ENCODE measurements at regions not wholly inside any gene's neighbourhood (a gene's known extent, or its start where the extent isn't known, plus 50 kb on each side); places are given as distances from the start of the nearest gene placed in this dataset.

DNA sequence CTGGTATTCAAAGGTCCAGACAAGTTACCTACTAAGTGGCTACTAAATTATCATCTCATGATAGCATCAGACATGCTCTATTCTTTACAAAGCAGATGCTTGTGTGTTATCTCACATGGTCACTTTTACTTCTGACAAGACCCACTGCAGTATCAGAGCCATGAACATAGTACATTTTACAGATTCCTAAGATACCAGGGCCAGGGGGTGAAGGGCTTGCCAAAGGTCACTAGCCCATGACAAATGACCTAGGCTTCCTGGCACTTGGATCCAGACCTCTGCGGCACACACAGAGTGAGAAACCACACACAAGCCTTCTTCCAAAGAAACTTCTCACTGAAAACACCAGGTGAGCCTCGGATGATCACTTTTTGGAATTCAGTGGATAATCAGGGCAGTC, 446.8 kb downstream of the EIPR1 start:
- no peak for DNase-seq (ENCODE audit: low read depth, low spot score)

DNA sequence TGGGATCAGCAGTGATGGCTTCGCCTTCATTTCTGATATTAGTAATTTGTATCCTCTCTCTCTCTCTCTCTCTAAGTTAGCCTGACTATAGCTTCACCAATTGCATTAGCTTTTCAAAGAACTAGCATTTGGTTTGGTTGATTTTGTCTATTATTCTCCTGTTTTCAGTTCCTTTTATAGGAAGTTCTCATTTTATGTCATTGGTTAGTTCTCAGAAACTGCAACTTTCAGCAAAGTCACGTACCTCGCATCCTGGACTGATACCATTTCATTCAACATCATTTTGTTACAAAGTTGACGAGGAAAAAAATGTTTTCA, 450.8 kb downstream of the EIPR1 start:
- no peak for DNase-seq (ENCODE audit: low read depth, low spot score)

DNA sequence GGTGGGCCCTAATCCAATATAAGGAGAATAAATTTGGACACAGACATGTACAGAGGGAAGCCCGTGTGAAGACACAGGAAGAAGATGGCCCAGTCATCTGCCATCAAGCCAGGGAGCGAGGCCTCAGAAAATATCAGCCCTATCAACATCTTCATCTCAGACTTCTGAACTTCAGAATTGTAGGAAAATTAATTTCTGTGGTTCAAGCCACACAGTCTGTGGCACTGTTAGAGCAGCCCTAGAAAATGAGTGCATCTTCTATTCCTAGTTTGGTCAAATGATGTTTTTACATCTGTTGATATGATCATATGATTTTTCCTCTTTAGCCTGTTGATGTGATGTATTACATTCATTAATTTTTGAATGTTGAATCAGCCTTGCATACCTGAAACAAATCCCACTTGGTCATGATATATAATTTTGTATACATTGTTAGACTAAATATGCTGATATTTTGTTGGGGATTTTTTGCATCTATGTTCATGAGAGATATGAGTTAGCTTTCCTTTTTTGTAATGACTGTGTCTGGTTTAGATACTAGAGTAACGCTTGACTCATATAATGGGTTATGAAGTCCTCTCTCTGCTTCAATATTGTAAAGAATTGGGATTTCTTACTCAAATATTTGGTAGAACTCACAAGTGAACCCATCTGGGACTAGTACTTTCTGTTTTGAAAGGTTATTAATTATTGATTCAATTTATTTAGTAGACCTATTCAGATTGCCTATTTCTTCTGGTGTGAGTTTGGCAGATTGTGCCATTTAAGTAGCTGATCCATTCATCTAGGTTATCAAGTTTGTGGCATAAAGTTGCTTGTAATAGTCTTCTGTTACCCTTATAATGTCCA, 451.4 kb downstream of the EIPR1 start:
- DNase-seq (ENCODE audit: low read depth, low spot score), result no peak

DNA sequence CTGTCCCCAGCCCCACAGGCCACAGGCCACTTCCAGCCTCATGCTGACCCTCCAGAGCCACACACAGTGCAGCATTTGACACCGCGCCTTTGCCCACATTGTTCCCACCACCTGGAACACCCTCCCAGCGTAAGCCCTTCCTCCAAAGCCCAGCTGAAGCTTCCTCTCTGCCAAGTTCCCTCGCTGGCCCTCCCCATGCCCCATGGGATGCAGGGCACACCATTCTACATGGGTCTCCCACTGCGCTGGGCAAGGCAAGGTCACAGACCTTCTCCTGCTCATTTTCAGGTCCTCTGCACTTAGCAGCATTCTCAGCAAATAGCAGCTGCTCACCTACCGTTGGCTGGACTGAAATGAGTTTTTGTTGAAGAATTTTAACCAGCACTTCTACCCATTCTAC, 455.5 kb downstream of the EIPR1 start:
- no peak for DNase-seq (ENCODE audit: low read depth, low spot score)

DNA sequence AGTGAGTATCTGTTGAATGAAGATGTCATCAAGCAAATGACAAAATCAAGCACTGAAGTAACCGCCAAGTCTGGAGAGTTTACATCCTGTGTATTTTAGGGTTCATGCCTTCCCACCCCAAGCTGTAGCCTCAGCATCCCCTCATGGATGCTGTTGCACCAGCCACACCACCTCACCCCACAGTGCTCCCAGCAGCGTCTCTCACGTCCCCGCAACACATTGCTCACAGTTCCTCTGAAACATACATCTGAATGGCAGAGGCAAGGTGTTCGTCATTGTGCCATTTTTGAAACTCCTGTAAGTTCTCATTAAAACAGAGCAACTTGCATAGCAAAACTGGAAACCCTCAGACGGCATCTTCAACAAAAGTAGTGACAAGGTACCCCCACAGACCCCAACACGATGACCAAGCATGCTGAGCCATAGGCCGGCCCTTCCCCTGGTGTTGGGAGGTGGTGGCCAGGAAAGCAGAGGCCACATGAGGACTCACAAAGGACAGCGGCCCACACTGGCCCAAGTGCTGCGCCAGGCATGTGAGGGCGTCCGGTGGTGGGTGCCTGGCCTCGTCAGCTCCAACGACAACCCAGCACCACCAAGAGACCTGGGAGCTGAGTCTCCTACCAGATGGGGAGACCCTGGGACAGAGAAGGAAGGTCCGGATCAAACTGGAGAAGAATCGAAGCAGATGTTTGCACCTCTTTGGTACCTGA, 456.5 kb downstream of the EIPR1 start:
- no peak for DNase-seq (ENCODE audit: low read depth, low spot score)

DNA sequence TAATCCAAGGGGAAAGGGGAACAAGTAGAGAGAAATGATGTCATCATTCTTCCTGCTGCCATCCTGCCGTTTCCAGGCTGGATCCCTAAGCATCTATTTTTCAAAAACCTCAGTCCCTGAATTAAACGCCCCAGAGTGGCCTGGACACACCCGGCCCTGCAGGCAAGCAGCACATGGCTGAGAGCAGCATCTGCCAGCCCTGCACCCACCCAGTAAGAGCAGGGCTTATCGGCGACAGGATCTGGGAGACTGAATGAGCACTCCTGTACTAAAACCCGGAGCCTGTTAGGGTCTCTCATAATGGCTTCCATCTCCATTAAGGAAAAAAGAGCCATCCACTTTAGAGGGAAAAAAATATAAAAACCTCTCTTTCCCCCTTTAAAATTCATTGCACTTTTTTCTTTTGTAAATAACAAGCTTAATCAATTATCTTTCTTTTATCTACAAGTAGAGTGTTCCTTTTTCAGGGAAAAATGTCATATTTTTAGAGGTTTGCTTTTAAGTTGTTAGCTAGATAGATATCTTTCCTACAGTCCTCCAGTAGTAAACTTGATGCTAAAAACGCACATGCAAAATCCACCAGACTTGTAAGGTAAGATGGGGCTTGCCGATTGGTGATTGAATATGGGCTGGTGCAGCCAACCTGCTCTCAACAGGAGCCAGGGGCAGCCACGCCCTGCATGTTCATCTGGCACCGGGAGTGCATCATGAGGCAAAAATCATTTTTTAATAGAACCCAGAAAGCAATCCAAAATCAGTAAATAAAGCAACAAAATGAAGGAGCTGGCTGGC, 457.8 kb downstream of the EIPR1 start:
- no peak for DNase-seq (ENCODE audit: low read depth, low spot score)

DNA sequence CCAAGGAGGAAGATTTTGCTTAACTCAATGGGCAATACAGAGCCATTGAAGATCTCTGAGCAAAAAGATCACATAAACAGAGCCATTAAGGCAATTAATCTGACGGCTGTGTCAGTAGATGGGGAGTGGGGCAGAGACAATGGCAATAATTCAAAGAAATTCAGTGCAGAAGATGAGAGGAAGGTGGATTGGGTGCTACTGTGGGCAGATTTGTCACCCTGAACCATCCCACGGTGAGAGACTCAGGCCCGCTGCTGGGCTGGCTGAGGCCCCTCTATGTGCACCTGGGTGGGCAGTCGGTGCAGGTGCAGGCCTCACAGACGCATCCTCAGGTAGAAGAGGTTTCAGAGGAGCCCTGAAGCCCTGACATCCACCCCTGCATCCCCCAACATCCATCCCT, 458.6 kb downstream of the EIPR1 start:
- no peak for DNase-seq (ENCODE audit: low read depth, low spot score)

DNA sequence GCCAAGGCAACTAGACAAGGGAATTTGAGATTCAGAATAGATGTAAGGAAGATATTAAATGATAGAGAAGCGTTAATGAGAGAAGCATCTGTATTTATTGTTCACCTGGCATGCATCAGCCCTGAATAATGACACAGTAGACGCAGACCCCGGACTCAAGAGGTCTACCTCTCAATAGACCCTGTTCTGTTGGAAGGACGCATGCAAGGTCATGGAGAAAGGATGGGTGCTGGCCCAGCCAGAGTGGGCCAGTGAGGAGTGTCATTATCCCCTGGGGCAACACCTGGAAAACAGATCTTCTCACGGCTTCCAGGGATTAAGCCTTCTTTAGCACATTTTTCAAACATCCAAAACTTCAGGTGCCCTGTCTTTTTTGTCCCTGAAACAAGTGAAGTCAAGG, 461.0 kb downstream of the EIPR1 start:
- DNase-seq (ENCODE audit: low read depth, low spot score), result no peak

DNA sequence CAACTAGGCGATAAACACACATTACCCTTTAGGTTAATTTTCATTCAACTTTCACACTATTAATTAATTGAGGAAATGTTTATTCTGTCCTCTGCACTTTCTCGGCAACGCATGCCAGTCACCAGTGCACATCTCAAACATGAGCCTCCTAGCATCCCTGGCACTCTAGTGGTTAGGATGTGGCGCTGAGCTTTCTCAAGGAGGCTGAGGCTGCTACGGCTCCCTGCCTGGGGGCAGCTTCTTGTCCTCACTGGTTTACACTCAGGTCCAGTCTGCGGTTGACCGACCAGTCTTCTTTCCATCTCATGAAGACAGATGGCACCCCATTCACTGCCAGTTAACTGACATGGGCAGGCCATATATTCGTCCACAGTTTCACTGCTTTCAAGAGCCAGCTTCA, 463.4 kb downstream of the EIPR1 start:
- no peak for DNase-seq (ENCODE audit: low read depth, low spot score)

DNA sequence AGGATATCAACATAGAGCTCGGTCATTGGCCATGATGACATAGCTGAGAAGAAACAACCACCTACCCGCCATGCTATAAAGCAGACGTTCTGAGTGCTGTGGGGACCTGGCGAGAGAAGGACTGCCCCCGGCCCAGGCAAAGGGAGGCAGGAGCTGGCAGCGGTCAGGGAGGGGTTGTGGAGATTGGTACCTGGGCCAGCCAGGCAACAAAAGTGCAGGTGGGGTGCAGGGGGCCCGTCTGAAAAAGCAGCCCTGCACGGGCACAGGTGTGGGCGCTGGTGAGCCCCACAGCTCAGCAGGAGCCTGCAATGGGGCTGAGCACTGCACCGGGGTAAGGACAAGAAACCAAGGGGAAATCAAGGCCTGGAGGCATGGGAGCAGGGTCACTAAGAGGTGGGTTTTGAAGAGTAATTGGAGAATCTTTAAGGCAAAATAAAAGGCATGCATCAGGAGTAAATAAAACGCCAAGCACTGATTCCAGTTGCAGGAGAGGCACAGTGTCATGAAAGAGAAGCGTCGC, 464.0 kb downstream of the EIPR1 start:
- no peak for DNase-seq (ENCODE audit: low read depth, low spot score)

DNA sequence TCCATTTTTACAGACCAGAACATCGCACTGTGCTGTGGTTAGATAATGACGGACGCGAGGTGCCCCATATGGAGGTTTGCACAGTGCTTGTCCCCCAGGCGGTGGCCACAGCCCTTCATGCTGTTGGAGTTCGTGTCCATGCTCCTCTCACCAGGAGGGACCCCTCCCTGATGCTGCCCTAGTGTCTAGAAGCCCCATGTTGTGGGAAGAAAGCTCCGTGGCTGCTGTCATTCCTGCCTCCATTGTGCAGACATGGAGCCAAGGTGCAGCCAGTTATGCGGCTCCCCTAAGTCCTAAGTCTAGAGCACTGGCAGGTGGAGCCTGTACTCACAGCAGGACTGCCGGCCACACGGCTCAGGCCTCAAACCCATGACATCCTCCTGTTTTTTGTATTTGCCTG, 464.9 kb downstream of the EIPR1 start:
- DNase-seq (ENCODE audit: low read depth, low spot score), result no peak

DNA sequence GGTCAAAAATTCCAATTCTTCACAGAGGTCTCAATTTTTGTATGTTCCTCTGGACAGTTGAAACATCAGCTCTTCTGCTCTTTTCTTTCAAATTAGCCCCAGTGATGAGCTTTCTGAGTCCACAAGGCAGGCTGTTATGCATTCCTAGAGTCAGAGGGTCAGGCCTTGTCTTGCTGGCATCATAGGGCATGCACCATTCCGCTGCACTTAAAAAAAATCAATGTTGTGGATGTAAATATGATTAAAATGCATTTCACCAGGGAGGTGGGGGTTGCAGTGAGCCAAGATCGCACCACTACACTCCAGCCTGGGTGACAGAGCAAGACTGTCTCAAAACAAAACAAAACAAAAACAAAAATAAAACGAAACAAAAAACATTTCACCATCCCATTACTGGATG, 465.3 kb downstream of the EIPR1 start:
- no peak for DNase-seq (ENCODE audit: low read depth, low spot score)

DNA sequence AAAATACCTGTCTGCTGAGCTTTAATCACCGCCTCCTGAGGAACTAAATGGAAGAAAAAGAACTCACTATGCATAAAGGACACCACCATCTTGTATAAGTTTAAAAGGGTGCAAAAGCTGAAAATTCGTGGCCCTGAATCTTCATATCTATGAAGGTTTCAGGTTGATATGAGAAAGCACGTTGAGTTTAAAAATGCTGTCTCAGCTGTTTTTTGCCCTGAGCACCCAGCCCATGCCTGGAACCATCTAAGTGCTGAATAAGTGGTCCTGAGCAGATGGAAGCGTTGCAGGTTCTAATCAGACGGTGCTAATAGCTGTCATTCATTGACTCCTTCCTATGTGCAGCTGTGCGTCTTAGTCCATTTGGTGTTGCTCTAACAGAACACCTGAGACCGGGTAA, 467.4 kb downstream of the EIPR1 start:
- no peak for DNase-seq (ENCODE audit: low read depth, low spot score)

DNA sequence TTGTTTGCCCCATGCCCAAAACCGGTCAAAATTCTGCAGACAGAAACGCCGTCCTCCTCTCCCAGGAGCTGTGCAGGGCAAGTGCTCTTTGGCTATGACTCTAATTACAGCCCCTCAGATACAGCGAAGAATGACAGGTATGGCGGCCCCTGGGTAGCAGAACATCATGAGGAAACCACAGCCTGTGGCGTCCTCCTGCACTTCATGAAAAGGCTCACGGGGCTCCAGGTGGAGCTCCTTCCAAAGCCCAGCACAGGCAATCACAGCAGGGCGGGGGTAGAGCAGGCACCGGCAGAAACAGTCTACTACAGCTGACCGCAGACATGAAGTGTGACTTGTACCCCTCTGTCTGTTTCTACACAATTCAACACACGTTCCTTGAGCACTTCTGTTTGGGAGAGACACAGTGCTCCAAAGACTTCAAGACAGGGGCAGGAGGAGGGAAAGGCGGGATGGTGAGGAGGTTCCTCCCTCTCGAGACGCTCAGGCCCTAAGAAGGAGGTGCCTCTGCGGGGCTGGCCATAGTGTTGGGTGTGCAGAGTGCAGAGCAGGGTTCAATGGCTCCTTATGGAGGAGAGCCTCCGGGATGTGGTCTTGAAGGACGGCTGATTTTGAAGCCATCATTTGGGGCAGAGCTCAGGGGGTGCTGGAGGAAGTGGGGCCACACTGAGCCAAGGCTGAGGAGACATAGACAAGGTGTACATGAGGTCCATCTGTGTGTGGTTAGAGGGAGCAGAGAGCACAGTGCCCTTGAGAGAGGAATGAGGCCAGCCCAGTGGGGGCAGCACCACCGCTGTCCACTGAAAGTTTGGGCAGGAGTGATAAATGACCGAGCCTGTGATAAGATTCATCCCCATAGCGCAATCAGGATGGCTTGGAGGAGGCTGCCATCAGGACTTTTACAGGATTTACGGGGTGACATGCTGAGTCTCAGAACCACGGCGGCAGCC, 468.3 kb downstream of the EIPR1 start:
- no peak for DNase-seq (ENCODE audit: low read depth, low spot score)

DNA sequence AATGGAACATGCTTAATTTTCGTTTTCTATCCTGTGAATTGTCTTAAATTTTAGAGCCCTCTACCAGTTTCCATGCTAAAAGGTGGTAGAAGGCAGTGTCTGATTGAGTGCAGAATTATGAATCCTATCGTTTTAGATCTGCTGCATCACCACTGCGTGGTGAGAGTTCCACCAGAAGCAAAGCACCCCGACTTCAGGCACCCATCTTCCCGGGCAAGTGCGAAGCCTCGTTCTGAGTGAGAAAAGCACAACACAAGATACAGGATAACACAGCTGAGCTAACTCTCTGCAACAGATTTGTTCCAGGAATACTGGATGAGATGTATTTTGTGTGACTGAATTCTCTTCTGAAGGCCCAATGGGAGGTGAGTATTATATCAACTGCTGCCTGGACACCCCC, 471.5 kb downstream of the EIPR1 start:
- no peak for DNase-seq (ENCODE audit: low read depth, low spot score)

DNA sequence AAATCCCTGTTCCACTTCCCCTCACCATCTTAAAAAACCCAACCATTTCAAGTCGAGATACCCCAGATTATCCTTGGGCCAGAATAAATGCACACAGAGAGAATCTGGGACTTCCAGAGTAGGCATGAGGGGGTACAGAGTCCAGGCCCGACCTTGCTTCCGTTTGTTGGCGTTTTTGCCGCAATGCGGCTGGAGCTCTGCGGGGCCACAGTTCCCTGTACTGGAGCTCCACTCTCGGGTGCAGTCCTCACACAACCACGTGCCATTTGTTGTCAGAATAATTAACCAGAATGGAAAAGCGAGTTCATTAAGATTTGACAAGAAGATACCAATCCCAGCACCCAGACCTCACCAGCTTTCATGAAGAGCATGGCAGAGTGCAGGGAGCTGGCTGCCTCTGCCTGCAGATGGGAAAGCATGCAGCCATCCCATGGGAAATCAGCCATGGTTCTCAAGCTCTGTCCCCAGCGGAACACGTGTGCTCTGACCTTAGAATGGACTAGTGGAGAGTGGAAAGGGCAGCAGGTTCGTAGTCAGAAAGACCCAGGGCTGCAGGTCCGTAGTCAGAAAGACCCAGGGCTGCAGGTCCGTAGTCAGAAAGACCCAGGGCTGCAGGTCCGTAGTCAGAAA, 472.8 kb downstream of the EIPR1 start:
- no peak for DNase-seq (ENCODE audit: low read depth, low spot score)

DNA sequence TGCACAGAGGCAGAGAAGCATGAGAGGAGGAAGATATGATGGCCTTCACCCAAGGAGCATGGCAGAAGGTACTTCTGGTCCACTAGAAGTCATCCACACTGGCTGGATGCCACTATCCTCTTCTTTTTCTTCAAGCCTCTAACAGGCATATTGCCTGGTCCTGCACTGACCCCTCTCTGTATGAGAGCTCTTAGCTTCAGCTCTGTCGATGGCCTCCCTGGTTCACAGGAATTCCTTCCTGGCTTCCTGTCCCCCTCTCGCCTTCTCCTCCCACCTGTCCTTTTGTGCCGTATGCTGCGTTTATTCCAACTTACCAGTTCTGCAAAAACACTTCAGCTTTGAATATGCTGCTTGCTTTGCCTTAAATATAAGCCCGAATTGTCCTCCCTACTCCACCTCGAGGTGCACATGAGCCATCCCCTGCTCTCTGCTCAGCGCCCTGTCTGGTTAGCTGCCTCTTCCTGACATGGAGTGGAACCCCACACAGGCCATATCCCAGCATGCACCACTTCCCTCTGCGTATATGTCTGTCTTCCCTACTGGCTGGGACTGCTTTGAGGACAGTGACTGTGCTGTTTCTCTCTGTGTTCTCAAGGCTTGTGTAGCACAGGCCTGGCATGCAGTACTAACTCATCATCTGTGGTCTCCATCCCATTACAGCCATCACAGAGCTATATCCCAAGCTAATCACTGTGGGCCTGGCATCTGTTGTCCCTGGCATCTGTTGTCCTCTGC, 474.9 kb downstream of the EIPR1 start:
- no peak for DNase-seq (ENCODE audit: low read depth, low spot score)

DNA sequence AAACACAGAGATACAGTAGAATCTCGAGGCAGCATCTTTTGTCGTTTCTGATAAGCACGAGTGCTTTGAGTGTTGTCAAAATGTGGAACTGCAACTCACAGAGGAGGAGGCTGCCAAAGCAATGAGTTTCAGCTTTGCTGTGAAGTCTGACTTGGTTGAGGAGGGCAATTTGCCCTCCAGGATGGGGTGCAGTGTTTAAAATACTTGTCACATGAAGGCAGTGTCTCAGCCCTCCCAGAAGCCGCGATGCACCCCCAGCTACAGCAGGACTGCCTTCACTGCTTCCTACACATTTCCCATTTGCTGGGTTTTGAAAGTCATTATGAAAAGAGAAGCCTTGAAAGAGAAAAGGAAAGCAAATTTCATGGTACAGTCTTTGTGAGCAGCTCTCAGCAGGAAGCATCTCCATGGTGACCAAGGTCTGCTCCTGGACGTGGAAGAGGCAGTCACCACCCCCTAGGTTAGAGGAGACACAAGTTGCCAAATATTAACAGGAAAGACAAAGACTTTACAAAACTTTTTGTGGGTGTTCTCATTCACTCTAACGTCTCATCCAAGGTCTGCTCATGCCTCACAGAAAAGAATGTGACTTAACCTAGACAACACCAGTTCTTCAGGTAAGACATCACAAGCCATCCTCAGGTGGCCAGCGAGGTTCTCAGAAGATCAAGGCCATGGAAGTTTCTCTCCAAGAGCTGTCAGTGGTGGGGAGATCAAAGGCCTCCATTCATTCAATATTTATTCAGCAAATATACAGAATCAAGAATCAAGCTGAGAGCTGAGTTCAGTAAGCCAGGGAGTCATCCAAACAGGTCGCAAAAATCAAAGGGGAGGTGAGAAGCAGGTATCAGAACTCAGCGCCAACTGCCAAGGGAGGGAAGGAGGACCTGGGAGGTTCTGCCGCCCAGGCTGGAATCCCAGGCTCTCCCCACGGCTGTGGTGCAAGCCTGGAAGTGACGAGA, 476.0 kb downstream of the EIPR1 start:
- DNase-seq (ENCODE audit: low read depth, low spot score), result no peak

DNA sequence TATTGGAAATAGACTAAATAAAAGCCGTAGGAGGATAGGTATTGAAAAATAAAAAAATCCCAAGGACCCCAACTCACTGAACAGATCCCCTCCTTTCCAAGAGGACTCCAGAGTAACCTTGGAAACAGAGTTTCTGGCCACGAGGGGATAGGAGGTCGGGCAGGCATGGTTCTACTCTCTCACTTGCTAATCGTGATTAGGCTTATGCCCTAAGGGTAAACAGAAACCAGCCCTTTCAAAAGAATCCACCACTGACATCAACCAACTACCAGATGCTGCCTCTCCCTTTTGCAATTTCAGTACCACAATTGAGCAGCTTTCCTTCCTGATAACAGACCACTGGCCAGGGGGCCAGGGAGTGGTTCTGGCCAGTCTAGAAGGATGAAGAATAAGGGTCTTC, 477.8 kb downstream of the EIPR1 start:
- no peak for DNase-seq (ENCODE audit: low read depth, low spot score)

All from activated naive CD8-positive, alpha-beta T cell treated with anti-CD3 and anti-CD28 coated beads, Interleukin-2, amount 50 U/mL, for 16 hours (primary cell).